Activated naive CD8-positive, alpha-beta T cell treated with anti-CD3 and anti-CD28 coated beads for 36 hours (primary cell): ENCODE measurements at regions not wholly inside any gene's neighbourhood (a gene's known extent, or its start where the extent isn't known, plus 50 kb on each side); places are given as distances from the start of the nearest gene placed in this dataset.

ENCODE experiments used
- DNase-seq: peaks from one replicate; pipeline ENCODE4 v3.0.0; 2021
- H3K27ac Mint-ChIP-seq: one replicate; pipeline ENCODE4 v1.8.0; 2022; ENCODE audit warnings: mild to moderate bottlenecking, moderate library complexity, mixed read lengths
- H3K27me3 Mint-ChIP-seq: one replicate; pipeline ENCODE4 v1.8.0; 2022; ENCODE audit warnings: mild to moderate bottlenecking, mixed read lengths
- H3K36me3 Mint-ChIP-seq: one replicate; pipeline ENCODE4 v1.8.0; 2021; ENCODE audit warnings: mild to moderate bottlenecking, mixed read lengths
- H3K4me1 Mint-ChIP-seq: one replicate; pipeline ENCODE4 v1.8.0; 2021; ENCODE audit warnings: mixed read lengths
- H3K4me3 Mint-ChIP-seq: one replicate; pipeline ENCODE4 v1.8.0; 2022; ENCODE audit warnings: mild to moderate bottlenecking, moderate library complexity, mixed read lengths
- H3K9me3 Mint-ChIP-seq: one replicate; pipeline ENCODE4 v1.8.0; 2022; ENCODE audit warnings: mixed read lengths

GRCh38 chr14:98937712-98938505 is 334.1 kb downstream of the BCL11B start:
- H3K4me1 Mint-ChIP-seq: peaks cover 68% of the 10 kb centered on the region
- H3K9me3 Mint-ChIP-seq: peaks cover 17% of the 10 kb centered on the region
- H3K4me3 Mint-ChIP-seq: no peak overlapping the region
- no peaks in the 10 kb centered on the region for H3K27me3 Mint-ChIP-seq
- no peak for DNase-seq
- H3K27ac Mint-ChIP-seq: no peak overlapping the region
- H3K36me3 Mint-ChIP-seq: peaks cover 13% of the 10 kb centered on the region

GRCh38 chr14:98940693-98941437 is 331.1 kb downstream of the BCL11B start:
- Mint-ChIP-seq H3K36me3 (peaks cover 3% of the 10 kb centered on the region), H3K9me3 (peaks cover 2% of the 10 kb centered on the region)

GRCh38 chr14:98941481-98941880 is 330.5 kb downstream of the BCL11B start:
- no peaks in the 10 kb centered on the region for H3K27me3 Mint-ChIP-seq
- H3K27ac Mint-ChIP-seq: no peak overlapping the region
- DNase-seq: no peak
- H3K9me3 Mint-ChIP-seq: peaks cover 2% of the 10 kb centered on the region
- peaks cover 41% of the 10 kb centered on the region for H3K4me1 Mint-ChIP-seq
- no peak overlapping the region for H3K4me3 Mint-ChIP-seq
- peaks cover 3% of the 10 kb centered on the region for H3K36me3 Mint-ChIP-seq

More at GRCh38 chr14:98940693-98941437, 331.1 kb downstream of the BCL11B start:
- Mint-ChIP-seq H3K4me1 (peaks cover 44% of the 10 kb centered on the region), H3K4me3 (no peak overlapping the region), H3K27ac (no peak overlapping the region), H3K27me3 (no peaks in the 10 kb centered on the region)
- DNase-seq: no peak

- H3K4me3 Mint-ChIP-seq: no peak overlapping the region
- no peaks in the 10 kb centered on the region for H3K27me3 Mint-ChIP-seq
- no peak overlapping the region for H3K27ac Mint-ChIP-seq
- H3K36me3 Mint-ChIP-seq: no peaks in the 10 kb centered on the region
- peaks cover 38% of the 10 kb centered on the region for H3K4me1 Mint-ChIP-seq
- no peak for DNase-seq
- H3K9me3 Mint-ChIP-seq: no peaks in the 10 kb centered on the region
These were observed 328.1 kb downstream of the BCL11B start for GRCh38 chr14:98943907-98944306.

GRCh38 chr14:98944989-98945388 is 327.0 kb downstream of the BCL11B start:
- Mint-ChIP-seq H3K4me3 (no peak overlapping the region), H3K27ac (no peak overlapping the region), H3K27me3 (no peaks in the 10 kb centered on the region), H3K9me3 (no peaks in the 10 kb centered on the region), H3K36me3 (no peaks in the 10 kb centered on the region), H3K4me1 (peaks cover 35% of the 10 kb centered on the region)
- DNase-seq: no peak

GRCh38 chr14:98945611-98946570 is 326.1 kb downstream of the BCL11B start:
- Mint-ChIP-seq H3K27me3 (no peaks in the 10 kb centered on the region), H3K27ac (no peak overlapping the region)
- no peak for DNase-seq

GRCh38 chr14:98946940-98947339 is 325.1 kb downstream of the BCL11B start:
- H3K27me3 Mint-ChIP-seq: no peaks in the 10 kb centered on the region
- H3K27ac Mint-ChIP-seq: peak overlapping the region; percentile 30
- DNase-seq: no peak
- no peaks in the 10 kb centered on the region for H3K9me3 Mint-ChIP-seq
- H3K4me3 Mint-ChIP-seq: no peak overlapping the region
- H3K4me1 Mint-ChIP-seq: peaks cover 20% of the 10 kb centered on the region
- H3K36me3 Mint-ChIP-seq: no peaks in the 10 kb centered on the region

More at GRCh38 chr14:98945611-98946570, 326.1 kb downstream of the BCL11B start:
- Mint-ChIP-seq H3K9me3 (no peaks in the 10 kb centered on the region), H3K36me3 (no peaks in the 10 kb centered on the region), H3K4me3 (no peak overlapping the region), H3K4me1 (peaks cover 28% of the 10 kb centered on the region)

- Mint-ChIP-seq H3K4me1 (peaks cover 20% of the 10 kb centered on the region), H3K4me3 (no peak overlapping the region), H3K27ac (no peak overlapping the region), H3K36me3 (no peaks in the 10 kb centered on the region), H3K27me3 (no peaks in the 10 kb centered on the region), H3K9me3 (no peaks in the 10 kb centered on the region)
- no peak for DNase-seq
These were observed 323.9 kb downstream of the BCL11B start for GRCh38 chr14:98947911-98948595.

GRCh38 chr14:98949051-98949450 is 322.9 kb downstream of the BCL11B start:
- Mint-ChIP-seq H3K4me3 (no peak overlapping the region), H3K9me3 (no peaks in the 10 kb centered on the region), H3K27ac (no peak overlapping the region), H3K27me3 (no peaks in the 10 kb centered on the region), H3K4me1 (peaks cover 18% of the 10 kb centered on the region), H3K36me3 (no peaks in the 10 kb centered on the region)
- no peak for DNase-seq

- Mint-ChIP-seq H3K27ac (no peak overlapping the region), H3K9me3 (no peaks in the 10 kb centered on the region), H3K4me3 (no peak overlapping the region), H3K27me3 (no peaks in the 10 kb centered on the region), H3K4me1 (peaks cover 18% of the 10 kb centered on the region), H3K36me3 (no peaks in the 10 kb centered on the region)
- no peak for DNase-seq
These were observed 322.4 kb downstream of the BCL11B start for GRCh38 chr14:98949481-98950135.

GRCh38 chr14:98950353-98950895 is 321.6 kb downstream of the BCL11B start:
- Mint-ChIP-seq H3K36me3 (no peaks in the 10 kb centered on the region), H3K9me3 (no peaks in the 10 kb centered on the region), H3K4me3 (no peak overlapping the region), H3K4me1 (peaks cover 18% of the 10 kb centered on the region), H3K27ac (no peak overlapping the region), H3K27me3 (no peaks in the 10 kb centered on the region)
- DNase-seq: no peak

- no peaks in the 10 kb centered on the region for H3K27me3 Mint-ChIP-seq
- no peaks in the 10 kb centered on the region for H3K36me3 Mint-ChIP-seq
- H3K4me3 Mint-ChIP-seq: no peak overlapping the region
- no peak for DNase-seq
- peaks cover 18% of the 10 kb centered on the region for H3K4me1 Mint-ChIP-seq
- H3K27ac Mint-ChIP-seq: no peak overlapping the region
- no peaks in the 10 kb centered on the region for H3K9me3 Mint-ChIP-seq
These were observed 321.0 kb downstream of the BCL11B start for GRCh38 chr14:98951031-98951430.

- H3K4me3 Mint-ChIP-seq: no peak overlapping the region
- H3K36me3 Mint-ChIP-seq: no peaks in the 10 kb centered on the region
- H3K27ac Mint-ChIP-seq: no peak overlapping the region
- peaks cover 18% of the 10 kb centered on the region for H3K4me1 Mint-ChIP-seq
- no peaks in the 10 kb centered on the region for H3K27me3 Mint-ChIP-seq
- no peak for DNase-seq
- H3K9me3 Mint-ChIP-seq: no peaks in the 10 kb centered on the region
These were observed 320.4 kb downstream of the BCL11B start for GRCh38 chr14:98951521-98952152.
